Osteocyte (in vitro differentiated cells): ENCODE measurements at regions not wholly inside any gene's neighbourhood (a gene's known extent, or its start where the extent isn't known, plus 50 kb on each side); places are given as distances from the start of the nearest gene placed in this dataset.

Source experiments
- DNase-seq: peaks from one replicate; pipeline ENCODE4 v3.0.0; 2021; ENCODE audit warnings: mixed read lengths; ENCODE audit not compliant: unreplicated experiment; ENCODE audit errors: extremely low spot score
- H3K27ac Mint-ChIP-seq: one replicate; pipeline ENCODE4 v1.8.0; 2021; ENCODE audit warnings: mild to moderate bottlenecking, mixed read lengths; ENCODE audit not compliant: unreplicated experiment
- H3K27me3 Mint-ChIP-seq: one replicate; pipeline ENCODE4 v1.8.0; 2021; ENCODE audit warnings: mixed read lengths; ENCODE audit not compliant: unreplicated experiment
- H3K36me3 Mint-ChIP-seq: one replicate; pipeline ENCODE4 v1.8.0; 2021; ENCODE audit warnings: mixed read lengths; ENCODE audit not compliant: unreplicated experiment
- H3K4me1 Mint-ChIP-seq: one replicate; pipeline ENCODE4 v1.8.0; 2021; ENCODE audit warnings: mixed read lengths; ENCODE audit not compliant: unreplicated experiment
- H3K4me3 Mint-ChIP-seq: one replicate; pipeline ENCODE4 v1.8.0; 2021; ENCODE audit warnings: mild to moderate bottlenecking, moderate library complexity, mixed read lengths; ENCODE audit not compliant: unreplicated experiment
- H3K9me3 Mint-ChIP-seq: one replicate; pipeline ENCODE4 v1.8.0; 2021; ENCODE audit warnings: mixed read lengths; ENCODE audit not compliant: unreplicated experiment
- TF ChIP-seq, protein P1 (sequence below): fragments of 200-600 bp; sonication (generic); IDR thresholded peaks from 2 replicates; pipeline ENCODE4 v1.5.0; 2021; ENCODE audit warnings: antibody characterized with exemption, mild to moderate bottlenecking, moderate library complexity

DNA sequence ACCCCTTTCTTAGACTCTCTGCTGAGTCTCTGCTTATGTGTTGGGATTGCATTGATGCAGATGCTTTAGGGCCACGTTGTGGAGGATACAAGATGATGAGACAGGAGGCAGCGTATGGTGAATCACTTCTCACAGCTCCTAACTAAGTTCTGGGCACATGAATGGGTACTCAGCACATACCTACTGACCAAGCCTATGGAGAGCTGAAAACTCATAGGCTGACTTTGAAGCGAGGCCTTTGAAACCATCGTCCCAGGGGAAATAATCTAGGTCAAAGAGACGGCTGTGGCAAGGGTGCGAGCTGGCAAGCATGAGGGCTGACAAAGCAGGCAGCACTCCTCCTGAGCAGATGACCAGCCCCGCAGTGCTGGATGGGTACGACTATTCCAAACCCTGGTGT lies 180.2 kb upstream of the TNP1 start:
- H3K36me3 Mint-ChIP-seq = no peaks in the 10 kb centered on the region

DNA sequence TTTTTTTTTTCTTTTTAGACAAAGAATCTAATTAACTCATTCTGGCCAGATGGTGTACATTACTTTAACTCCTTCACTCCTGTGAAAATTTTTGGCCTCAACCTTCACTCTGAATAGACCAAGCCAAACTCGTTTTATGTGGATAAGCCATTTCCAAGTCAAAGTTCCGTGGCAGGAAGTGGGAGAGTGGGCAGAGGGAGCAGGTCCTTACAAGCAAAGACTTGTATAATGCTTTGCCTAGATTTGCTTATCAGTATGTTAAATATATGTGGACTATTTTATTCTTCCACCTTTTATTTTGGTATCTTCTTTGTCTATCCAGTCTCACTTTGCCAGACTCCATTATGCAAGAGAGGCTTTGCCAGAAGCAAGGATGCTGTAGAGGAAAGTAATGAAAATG lies 178.1 kb upstream of the TNP1 start:
- no peak overlapping the region for H3K4me3 Mint-ChIP-seq
- peaks cover 37% of the 10 kb centered on the region for H3K4me1 Mint-ChIP-seq
- H3K27me3 Mint-ChIP-seq = peaks cover 4% of the 10 kb centered on the region
- no peak overlapping the region for H3K27ac Mint-ChIP-seq
- DNase-seq = no peak
- H3K36me3 Mint-ChIP-seq = no peaks in the 10 kb centered on the region
- TF ChIP-seq, protein P1, sequence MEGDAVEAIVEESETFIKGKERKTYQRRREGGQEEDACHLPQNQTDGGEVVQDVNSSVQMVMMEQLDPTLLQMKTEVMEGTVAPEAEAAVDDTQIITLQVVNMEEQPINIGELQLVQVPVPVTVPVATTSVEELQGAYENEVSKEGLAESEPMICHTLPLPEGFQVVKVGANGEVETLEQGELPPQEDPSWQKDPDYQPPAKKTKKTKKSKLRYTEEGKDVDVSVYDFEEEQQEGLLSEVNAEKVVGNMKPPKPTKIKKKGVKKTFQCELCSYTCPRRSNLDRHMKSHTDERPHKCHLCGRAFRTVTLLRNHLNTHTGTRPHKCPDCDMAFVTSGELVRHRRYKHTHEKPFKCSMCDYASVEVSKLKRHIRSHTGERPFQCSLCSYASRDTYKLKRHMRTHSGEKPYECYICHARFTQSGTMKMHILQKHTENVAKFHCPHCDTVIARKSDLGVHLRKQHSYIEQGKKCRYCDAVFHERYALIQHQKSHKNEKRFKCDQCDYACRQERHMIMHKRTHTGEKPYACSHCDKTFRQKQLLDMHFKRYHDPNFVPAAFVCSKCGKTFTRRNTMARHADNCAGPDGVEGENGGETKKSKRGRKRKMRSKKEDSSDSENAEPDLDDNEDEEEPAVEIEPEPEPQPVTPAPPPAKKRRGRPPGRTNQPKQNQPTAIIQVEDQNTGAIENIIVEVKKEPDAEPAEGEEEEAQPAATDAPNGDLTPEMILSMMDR = no peak
- no peaks in the 10 kb centered on the region for H3K9me3 Mint-ChIP-seq

More for the DNA sequence above, 180.2 kb upstream of the TNP1 start:
- Mint-ChIP-seq H3K27ac (no peak overlapping the region), H3K9me3 (no peaks in the 10 kb centered on the region), H3K4me3 (no peak overlapping the region), H3K27me3 (peaks cover 4% of the 10 kb centered on the region), H3K4me1 (peaks cover 31% of the 10 kb centered on the region)
- TF ChIP-seq, protein P1 = no peak
- no peak for DNase-seq

DNA sequence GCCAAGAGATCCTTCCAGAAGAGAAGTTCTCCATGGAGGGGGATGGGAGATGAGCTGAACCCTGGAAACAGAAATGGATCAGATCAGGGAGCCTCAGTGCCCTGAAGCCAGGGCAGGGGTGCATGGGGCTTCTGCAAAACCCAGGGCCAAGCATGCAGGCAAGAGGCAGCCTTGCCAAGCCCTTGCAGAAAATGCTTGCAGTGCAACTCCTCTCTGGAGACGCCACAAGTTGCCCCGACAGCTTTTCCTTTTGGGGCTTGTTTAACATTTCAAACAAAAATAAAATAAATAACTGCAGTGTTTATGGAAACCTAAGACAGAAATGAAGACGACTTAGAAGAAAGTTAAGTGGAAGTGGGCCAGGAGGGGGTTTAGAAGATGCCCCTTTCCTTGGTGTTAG lies 177.5 kb upstream of the TNP1 start:
- no peaks in the 10 kb centered on the region for H3K36me3 Mint-ChIP-seq
- H3K27ac Mint-ChIP-seq = no peak overlapping the region
- no peak overlapping the region for H3K4me3 Mint-ChIP-seq
- DNase-seq = no peak
- peaks cover 37% of the 10 kb centered on the region for H3K4me1 Mint-ChIP-seq
- H3K27me3 Mint-ChIP-seq = peaks cover 4% of the 10 kb centered on the region
- TF ChIP-seq, protein P1 = no peak
- H3K9me3 Mint-ChIP-seq = no peaks in the 10 kb centered on the region

- Mint-ChIP-seq H3K4me3 (peak overlapping the region; percentile 37), H3K27ac (peak overlapping the region; percentile 35), H3K27me3 (peaks cover 7% of the 10 kb centered on the region), H3K36me3 (no peaks in the 10 kb centered on the region), H3K9me3 (no peaks in the 10 kb centered on the region), H3K4me1 (peaks cover 37% of the 10 kb centered on the region)
- peak; percentile 88 for DNase-seq
- TF ChIP-seq, protein P1 = no peak
Observed at GRCh38 chr2:217035967-217036366, 176.1 kb upstream of the TNP1 start.

GRCh38 chr2:217033186-217033585 lies 173.3 kb upstream of the TNP1 start:
- Mint-ChIP-seq H3K27me3 (peaks cover 19% of the 10 kb centered on the region), H3K4me1 (peaks cover 34% of the 10 kb centered on the region), H3K36me3 (no peaks in the 10 kb centered on the region), H3K27ac (no peak overlapping the region), H3K9me3 (no peaks in the 10 kb centered on the region), H3K4me3 (no peak overlapping the region)
- no peak for DNase-seq
- TF ChIP-seq, protein P1 = no peak
